Ascending aorta (tissue), 2 donors: ENCODE measurements at regions not wholly inside any gene's neighbourhood (a gene's known extent, or its start where the extent isn't known, plus 50 kb on each side); places are given as distances from the start of the nearest gene placed in this dataset.

Experiments used
- DNase-seq, 2 donors: peaks; one replicate each; pipeline ENCODE4 v3.0.0-alpha.2; 2019; ENCODE audit warnings: low spot score in 2 of 2
- H3K27ac ChIP-seq, 2 donors: fragments of 200-600 bp; sonication (generic); one replicate each; pipeline ENCODE4 v1.5.1; 2016 to 2017; ENCODE audit warnings: mild to moderate bottlenecking in 1 of 2
- H3K27me3 ChIP-seq: fragments of 200-600 bp; sonication (generic); one replicate; pipeline ENCODE4 v1.5.1; 2017
- H3K36me3 ChIP-seq, 2 donors: fragments of 200-600 bp; sonication (generic); one replicate each; pipeline ENCODE4 v1.5.1; 2016
- H3K4me1 ChIP-seq, 2 donors: fragments of 200-600 bp; sonication (generic); one replicate each; pipeline ENCODE4 v1.5.1; 2016 to 2017; ENCODE audit warnings: mild to moderate bottlenecking in 1 of 2
- H3K4me3 ChIP-seq, 2 donors: fragments of 200-600 bp; sonication (generic); one replicate each; pipeline ENCODE4 v1.5.1; 2016 to 2017; ENCODE audit warnings: mild to moderate bottlenecking in 1 of 2
- H3K9me3 ChIP-seq, 2 donors: fragments of 200-600 bp; sonication (generic); one replicate each; pipeline ENCODE4 v1.5.1; 2016
- intact Hi-C: fragments of 100-400 bp; cut with DNase I; formaldehyde crosslinking; loops from one replicate; pipeline ENCODE4 v1.15.1; 2023
- TF ChIP-seq, protein P1 (sequence below), 3 experiments: fragments of 200-600 bp in 2 of 3; fragments of 450-650 bp in 1 of 3; sonication (generic) in 2 of 3; IDR thresholded peaks; one replicate each; pipeline ENCODE4 v1.5.1; 2016 to 2019; ENCODE audit warnings: antibody characterized with exemption in 3 of 3, mild to moderate bottlenecking in 1 of 3, moderate library complexity in 1 of 3

DNA sequence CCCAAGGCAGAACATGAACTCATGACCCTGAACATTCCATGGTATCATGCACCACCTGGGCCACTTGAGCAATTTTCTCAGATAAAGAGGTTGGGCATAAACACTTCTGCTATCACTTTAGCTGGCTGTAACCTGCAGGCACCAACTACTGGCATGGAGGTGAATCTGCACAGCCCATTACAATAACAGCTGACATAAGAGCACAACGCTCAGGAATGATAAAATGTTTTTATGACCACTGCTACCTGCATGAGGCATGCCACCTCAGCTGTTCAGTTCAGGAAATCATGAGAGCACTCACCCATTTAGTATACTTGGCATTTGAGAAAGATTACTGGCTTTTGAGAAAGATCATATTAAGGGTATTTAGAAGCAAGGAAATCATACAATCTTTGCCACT lies 85.7 kb upstream of the SPIN4 start:
- TF ChIP-seq, protein P1, sequence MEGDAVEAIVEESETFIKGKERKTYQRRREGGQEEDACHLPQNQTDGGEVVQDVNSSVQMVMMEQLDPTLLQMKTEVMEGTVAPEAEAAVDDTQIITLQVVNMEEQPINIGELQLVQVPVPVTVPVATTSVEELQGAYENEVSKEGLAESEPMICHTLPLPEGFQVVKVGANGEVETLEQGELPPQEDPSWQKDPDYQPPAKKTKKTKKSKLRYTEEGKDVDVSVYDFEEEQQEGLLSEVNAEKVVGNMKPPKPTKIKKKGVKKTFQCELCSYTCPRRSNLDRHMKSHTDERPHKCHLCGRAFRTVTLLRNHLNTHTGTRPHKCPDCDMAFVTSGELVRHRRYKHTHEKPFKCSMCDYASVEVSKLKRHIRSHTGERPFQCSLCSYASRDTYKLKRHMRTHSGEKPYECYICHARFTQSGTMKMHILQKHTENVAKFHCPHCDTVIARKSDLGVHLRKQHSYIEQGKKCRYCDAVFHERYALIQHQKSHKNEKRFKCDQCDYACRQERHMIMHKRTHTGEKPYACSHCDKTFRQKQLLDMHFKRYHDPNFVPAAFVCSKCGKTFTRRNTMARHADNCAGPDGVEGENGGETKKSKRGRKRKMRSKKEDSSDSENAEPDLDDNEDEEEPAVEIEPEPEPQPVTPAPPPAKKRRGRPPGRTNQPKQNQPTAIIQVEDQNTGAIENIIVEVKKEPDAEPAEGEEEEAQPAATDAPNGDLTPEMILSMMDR (IDR thresholded peaks at IDR 0.05): no peak
- Histone ChIP-seq H3K27ac (no peak overlapping the region), H3K27me3 (no peaks in the 10 kb centered on the region), H3K4me3 (no peak overlapping the region), H3K36me3 (peaks cover 0 to 11% of the 10 kb centered on the region in 2 donors), H3K4me1 (no peaks in the 10 kb centered on the region), H3K9me3 (no peaks in the 10 kb centered on the region)
- no peak for DNase-seq
- intact Hi-C loops: no loop called here

DNA sequence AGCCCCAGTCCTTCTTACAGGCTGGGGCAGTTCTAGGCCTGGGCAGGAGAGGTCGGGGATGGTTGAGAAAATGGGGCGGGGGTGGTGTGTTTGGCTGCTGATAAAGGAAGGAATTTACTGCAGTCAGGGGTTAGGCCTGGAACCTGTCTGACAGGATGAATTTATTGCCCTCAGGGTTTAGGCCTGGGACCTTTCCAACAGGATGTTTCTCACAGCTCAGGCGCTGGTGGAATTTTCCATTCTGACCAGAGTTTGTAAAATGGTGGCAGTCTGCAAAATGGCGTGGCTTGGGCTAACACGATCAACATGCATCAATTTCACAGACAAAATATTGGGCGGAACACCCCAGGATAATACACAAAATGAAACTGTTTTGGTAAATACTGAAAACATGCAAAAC lies 83.5 kb upstream of the SPIN4 start:
- TF ChIP-seq, protein P1 (IDR thresholded peaks at IDR 0.05): no peak
- intact Hi-C loops: no loop called here
- H3K4me3 ChIP-seq: no peak overlapping the region
- no peak for DNase-seq
- peaks cover 6 to 17% of the 10 kb centered on the region in 2 donors for H3K36me3 ChIP-seq
- no peak overlapping the region for H3K27ac ChIP-seq
- H3K4me1 ChIP-seq: no peaks in the 10 kb centered on the region
- H3K27me3 ChIP-seq: no peaks in the 10 kb centered on the region
- H3K9me3 ChIP-seq: no peaks in the 10 kb centered on the region

DNA sequence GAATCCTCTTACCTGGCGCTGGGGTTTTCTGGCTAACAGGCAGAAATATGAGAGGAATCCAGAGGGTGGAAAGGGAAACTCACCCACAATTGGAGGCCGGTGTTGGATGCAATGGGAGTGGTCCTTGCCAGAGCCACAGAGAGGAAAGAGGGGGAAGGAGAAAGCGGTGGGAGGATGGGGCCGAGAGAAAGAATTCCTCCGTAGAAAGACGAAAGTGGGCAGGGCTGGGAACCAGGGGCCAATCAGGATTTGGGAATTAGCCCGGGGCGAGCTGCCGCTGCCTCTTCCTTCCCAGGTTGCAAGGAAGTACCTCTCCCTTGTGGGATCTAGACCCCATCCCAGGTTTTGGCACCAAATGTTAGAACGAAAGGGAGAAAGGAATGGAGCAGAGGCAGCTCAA lies 83.1 kb upstream of the SPIN4 start:
- Histone ChIP-seq H3K4me1 (no peaks in the 10 kb centered on the region), H3K36me3 (peaks cover 6 to 17% of the 10 kb centered on the region in 2 donors), H3K9me3 (no peaks in the 10 kb centered on the region), H3K27me3 (no peaks in the 10 kb centered on the region), H3K27ac (no peak overlapping the region), H3K4me3 (no peak overlapping the region)
- TF ChIP-seq, protein P1 (IDR thresholded peaks at IDR 0.05): no peak
- no peak for DNase-seq
- intact Hi-C loops: no loop called here

DNA sequence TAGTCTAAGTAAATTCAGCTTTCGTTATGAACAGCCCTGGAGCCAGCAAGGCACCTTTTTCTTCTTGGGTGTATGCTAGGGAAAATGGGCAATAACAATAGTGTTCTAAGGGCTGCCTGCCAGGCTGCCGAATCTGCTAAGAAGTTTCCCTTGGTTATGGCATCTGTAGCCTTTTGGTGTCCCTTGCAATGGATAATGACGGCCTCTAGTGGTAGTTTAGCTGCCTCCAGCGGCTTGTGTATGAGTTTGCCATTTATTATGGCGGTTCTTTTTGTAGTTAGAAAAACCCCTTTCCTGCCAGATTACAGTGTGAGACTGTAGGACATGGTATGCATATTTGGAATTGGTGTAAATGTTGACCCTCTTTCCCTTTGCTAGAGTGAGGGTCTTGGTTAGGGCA lies 78.9 kb upstream of the SPIN4 start:
- Histone ChIP-seq H3K27ac (no peak overlapping the region), H3K9me3 (no peaks in the 10 kb centered on the region), H3K4me1 (no peaks in the 10 kb centered on the region), H3K27me3 (no peaks in the 10 kb centered on the region), H3K36me3 (peaks cover 15 to 41% of the 10 kb centered on the region in 2 donors), H3K4me3 (no peak overlapping the region)
- DNase-seq: no peak
- TF ChIP-seq, protein P1 (IDR thresholded peaks at IDR 0.05): no peak
- intact Hi-C loops: no loop called here

DNA sequence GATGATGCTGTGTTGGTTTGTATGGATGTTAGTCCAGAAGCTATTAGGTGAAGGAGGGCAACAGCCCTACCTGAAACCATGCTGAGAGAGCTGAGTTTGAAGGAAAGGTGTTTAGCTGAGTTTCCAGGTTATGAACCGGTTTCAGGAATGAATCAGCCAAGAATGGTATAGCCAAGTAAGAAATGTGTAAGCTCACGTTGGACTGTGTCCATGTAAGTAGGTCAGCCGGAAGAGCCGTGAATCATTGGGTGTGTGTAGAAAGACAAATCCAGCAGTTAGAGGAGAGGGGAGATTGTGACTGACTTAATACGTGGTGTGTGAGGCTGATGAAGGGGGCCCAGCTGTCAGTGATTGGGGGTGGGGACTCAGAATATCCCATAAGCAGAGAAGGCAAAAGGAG lies 77.2 kb upstream of the SPIN4 start:
- H3K27me3 ChIP-seq: no peaks in the 10 kb centered on the region
- H3K36me3 ChIP-seq: peaks cover 15 to 41% of the 10 kb centered on the region in 2 donors
- no peak overlapping the region for H3K4me3 ChIP-seq
- H3K27ac ChIP-seq: no peak overlapping the region
- TF ChIP-seq, protein P1 (IDR thresholded peaks at IDR 0.05): no peak
- H3K4me1 ChIP-seq: no peaks in the 10 kb centered on the region
- no peaks in the 10 kb centered on the region for H3K9me3 ChIP-seq
- intact Hi-C loops: no loop called here
- no peak for DNase-seq

DNA sequence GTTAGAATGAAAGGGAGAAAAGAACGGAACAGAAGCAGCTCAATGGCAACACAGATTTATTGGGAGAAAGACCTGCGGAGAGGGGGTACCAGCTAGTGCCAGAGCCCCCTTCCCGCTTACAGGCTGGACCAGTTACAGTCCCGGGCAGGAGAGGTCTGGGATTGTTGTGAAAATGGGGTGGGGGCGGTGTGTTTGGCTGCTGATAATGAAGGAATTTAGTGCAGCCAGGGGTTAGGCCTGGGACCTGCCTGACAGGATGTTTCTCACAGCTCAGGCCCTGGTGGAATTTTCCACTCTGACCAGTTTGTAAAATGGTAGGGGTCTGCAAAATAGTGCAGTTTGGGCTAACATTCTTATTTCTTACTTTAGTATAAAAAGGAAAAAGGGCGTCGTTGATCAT lies 75.4 kb upstream of the SPIN4 start:
- H3K9me3 ChIP-seq: no peaks in the 10 kb centered on the region
- TF ChIP-seq, protein P1 (IDR thresholded peaks at IDR 0.05): no peak
- DNase-seq: no peak
- intact Hi-C loops: no loop called here
- no peak overlapping the region for H3K4me3 ChIP-seq
- no peaks in the 10 kb centered on the region for H3K27me3 ChIP-seq
- no peak overlapping the region for H3K27ac ChIP-seq
- peaks cover 15 to 32% of the 10 kb centered on the region in 2 donors for H3K36me3 ChIP-seq
- no peaks in the 10 kb centered on the region for H3K4me1 ChIP-seq
